HG03469 (cell line): ENCODE measurements at regions not wholly inside any gene's neighbourhood (a gene's known extent, or its start where the extent isn't known, plus 50 kb on each side); places are given as distances from the start of the nearest gene placed in this dataset.

Experiments used
- ATAC-seq: cut with Tn5 transposase; IDR thresholded peaks from one replicate; pipeline ENCODE4 v1.9.1; 2021; ENCODE audit warnings: mild to moderate bottlenecking, moderate library complexity, moderate number of reproducible peaks; ENCODE audit not compliant: unreplicated experiment

DNA sequence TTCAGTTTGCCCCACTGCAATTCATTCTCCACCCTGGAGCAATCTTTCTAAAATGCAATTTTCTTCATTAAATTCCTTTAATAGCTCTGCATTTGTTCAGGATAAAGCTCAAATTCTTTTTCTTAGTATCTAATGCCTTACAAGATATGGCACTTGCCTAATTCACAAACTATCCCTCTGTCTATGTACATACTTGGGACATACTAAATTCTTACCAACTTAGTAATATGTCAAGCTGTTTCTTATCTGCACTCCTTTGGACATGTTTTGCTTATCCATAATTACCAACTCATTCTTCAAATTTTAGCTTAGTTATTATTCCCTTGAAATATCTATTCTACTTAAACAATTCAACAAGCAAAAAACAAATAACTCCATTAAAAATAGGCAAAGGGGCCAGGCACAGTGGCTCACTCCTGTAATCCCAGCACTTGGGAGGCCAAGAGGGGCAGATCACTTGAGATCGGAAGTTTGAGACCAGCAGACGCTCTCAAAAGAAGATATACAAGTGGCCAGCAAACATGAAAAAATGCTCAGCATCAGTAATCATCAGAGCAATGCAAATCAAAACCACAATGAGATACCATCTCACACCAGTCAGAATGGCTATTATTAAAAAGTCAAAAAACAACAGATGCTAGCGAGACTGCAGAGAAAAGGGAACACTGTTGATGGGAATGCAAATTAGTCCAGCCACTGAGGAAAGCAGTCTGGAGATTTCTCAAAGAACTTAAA lies 96.9 kb downstream of the FAM76B start:
- no peak for ATAC-seq

DNA sequence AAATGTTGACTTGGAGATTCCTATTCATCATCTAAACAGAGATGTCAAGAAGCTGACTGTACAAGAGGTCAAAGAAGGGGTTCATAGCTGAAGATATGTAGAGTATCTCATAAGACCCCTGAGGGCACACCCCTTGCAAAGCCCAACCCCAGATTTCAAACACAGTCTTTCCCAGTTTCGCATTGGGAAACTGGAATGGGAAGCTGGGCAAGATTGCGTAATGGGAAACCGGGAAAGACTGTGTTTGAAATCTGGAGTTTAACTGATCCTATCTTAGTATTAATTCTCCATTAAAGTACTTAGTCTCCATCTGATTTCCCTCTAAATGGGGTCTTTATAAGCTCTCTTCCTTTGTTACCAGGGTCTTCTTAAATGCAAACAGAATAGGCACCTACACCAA lies 99.5 kb downstream of the FAM76B start:
- no peak for ATAC-seq

DNA sequence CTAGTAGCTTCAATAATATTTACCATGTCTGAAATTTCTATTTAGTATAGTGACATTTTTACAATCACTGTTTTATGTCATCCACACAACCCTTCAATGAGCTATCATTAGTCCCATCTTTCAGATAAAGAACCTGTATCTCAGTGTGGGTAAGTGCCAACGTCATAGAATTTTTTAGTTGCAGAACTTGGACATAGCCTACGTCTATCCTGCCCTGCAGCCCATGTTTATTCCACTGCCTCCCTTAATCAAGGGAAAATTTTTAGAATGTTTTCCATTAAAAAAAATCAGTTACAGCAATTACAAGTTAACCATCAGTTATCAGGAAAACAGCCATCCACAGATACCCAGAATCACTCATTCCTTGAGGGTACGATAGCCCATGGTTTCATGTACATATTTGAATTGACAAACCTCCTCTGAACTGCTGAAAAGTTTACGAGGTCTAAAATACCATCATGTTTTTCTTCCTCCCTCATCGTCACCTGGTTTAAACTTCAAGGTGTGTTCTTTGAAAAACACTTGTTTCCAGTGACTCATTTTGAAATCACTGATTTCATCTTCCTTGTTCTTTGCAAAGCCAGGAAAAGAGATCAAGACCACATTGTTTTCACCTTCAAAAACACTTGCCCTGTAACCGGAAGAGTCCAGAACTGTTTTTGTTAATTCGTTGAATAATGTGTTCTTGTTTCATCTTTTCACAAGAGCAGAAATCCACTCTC lies 100.9 kb downstream of the FAM76B start:
- ATAC-seq = no peak

DNA sequence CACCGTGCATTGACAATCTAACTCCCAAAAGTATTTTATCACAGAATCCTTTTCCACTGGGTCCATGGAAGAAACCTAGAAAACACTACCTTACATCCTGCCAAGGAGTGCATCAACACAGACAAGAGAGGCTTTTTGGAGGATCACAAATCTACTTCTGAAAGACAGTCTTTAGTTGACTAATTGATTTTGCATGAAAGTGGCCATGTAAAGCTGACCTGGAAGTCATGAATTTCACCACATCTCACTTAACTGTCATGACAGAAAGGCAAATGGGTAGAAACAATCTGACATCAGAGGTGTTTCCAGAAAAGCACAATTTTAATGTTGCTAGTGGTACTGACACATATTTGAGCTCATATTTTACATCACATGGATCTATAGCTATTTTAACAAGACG lies 101.6 kb downstream of the FAM76B start:
- no peak for ATAC-seq

DNA sequence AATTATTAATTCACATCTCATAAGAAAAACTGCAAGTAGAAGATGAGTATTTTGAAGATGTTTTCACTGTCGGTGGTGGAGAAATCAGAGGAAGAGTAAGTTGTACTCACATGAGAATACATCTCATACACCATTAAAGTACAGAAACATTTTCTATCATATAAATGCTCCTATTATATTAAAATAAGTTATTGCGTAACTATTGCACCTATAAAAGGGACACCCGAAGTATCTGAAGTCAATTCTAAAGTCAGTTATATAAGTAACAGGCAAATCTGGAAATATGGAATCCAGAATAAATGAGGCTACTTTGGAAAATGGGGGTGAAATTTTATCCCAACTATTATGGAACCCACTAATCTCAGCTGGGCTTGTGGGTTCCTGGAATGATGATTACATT lies 103.3 kb downstream of the FAM76B start:
- no peak for ATAC-seq

DNA sequence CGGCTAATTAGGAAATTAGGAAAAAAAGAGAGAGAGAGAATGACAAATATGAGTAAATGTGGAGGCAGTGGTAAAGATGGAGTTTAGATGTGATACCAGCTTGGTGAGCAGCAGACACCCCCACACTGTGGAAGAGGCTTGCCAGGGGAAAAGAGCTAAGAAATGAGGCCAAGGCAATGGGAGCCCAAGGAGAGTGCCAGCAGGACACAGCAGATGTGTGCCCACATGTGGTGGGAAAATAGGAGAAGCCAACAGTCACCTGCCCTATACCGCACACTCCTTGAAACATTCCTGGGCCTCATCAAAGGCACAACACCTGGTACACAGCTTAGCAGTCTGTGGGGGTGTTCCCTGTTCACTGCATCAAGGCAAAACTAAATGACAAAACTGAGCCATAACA lies 104.9 kb downstream of the FAM76B start:
- ATAC-seq = no peak

DNA sequence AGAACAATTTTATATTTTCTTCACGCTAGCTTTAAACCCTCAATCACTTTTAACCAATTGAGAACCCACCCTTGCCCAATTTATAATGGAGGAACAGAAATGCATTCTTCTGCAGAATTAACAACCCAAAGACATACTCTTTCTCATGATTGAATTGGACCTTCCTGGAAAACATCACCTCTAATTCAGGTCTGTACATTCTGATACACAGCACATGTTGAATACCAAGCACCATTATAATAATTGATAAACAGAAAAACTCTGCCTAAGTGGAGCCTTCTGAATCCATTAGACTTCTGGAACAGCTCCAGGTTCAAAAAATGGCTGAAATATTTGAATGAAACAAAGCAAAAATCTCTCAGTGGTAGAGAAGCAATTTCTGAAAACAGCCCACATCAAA lies 105.4 kb downstream of the FAM76B start:
- ATAC-seq = no peak

DNA sequence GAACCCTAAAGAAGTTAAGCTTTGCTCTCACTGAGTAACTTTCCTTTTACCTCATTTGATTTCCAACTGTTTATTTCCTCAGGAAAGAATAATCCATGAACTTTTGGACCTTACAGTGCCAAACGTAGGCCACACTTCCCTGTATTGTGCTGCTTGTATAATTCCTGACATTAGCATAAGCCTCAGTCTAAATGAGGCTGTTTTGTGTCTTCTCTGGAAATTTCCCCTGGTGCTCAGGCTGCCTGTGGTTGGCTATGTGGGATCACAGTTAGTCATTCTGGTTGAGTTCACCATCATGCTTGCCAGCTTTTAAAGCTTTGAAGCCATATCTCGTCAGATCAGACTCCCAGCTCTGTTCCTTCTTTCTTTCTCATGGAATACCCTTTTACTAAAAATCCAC lies 107.0 kb downstream of the FAM76B start:
- ATAC-seq = no peak

DNA sequence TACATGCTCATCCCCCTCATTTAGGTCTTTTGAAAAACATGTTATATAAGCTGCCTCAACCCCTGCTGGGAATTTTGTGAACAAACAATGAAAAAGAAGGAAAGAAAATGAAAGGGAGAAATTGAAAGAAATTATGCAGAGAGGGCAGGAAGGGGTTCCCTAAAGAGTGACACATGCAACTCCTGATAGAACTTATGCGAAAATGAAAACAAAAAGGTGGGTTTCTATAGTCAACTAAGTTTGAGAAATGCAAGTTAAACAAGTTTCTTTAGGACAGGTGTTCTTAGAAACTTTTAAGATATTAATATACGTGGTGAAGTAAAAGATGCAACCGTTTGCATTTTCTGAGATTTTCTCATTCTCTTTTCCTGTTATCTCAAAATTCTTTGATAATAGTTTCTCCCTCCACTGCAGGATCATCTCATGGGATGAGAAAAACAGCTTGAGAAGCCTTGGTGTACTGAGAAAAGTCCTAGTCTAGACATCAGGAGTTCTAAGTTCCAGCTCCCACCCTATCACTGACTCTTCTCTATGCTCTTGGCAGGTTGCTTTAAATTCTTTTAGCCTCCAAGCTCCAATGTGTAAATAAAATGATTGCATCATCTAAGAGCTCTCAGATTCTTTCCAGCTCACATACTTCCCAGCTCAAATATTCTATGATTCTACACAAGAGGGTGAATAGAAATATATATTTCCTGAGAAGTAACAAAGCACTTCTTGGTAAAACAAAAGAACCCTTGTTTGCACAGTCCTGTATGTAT lies 109.2 kb downstream of the FAM76B start:
- ATAC-seq = peak; percentile 55

DNA sequence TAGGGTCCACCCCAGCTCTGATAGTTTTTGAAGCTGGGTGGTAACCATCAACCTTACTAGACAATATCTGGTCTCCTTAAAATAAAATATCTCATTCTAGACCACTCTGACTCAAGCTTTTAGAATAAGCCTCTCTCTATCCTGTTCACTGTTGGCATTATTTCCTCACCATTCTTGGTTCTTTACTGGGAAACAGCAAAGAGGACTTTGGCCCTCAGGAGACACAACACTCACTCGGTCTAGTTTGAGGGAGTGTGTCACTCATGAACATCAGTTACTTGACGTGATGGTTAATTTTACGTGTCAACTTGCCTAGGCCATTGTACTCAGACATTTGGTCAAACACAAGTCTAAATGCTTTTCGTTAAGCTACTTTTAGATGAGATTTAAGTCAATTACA lies 110.6 kb downstream of the FAM76B start:
- no peak for ATAC-seq

DNA sequence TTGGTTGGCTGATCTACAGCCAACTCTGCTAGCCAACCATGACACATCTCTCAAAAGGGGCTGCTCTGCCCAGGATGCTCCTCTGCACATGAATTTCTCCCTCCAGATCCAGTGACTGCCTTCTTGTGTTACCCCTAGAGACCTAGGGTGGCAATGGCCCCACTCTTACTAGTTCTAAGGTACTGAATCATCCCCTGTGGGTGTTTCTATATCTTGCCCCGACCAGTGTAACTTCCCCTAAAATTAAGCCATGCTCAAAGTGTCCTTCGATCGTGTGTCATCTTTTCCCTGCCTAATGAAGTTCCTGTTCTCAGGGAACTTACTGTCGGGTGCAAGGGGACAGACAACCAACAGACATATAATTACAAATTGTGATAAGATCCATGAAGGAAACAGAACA lies 113.3 kb downstream of the FAM76B start:
- no peak for ATAC-seq

DNA sequence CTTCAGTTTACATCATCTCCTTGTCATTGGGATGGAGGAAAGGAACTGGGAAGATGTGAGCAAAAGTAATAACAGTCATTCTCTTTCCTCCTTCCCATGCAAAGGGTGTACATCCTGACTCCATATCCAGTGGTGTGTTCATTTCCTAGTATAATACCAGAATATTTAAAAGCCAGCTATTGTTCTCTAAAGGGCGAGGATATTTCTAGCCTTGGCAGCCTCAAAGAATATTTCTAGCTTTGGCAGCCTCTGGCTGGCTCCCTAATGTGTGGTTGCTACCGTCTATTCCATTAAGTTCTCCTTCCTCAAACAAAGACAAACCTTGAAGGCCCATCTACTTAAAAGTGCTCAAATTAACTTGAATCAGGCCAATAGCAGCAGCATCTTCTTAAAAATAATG lies 114.0 kb downstream of the FAM76B start:
- no peak for ATAC-seq

DNA sequence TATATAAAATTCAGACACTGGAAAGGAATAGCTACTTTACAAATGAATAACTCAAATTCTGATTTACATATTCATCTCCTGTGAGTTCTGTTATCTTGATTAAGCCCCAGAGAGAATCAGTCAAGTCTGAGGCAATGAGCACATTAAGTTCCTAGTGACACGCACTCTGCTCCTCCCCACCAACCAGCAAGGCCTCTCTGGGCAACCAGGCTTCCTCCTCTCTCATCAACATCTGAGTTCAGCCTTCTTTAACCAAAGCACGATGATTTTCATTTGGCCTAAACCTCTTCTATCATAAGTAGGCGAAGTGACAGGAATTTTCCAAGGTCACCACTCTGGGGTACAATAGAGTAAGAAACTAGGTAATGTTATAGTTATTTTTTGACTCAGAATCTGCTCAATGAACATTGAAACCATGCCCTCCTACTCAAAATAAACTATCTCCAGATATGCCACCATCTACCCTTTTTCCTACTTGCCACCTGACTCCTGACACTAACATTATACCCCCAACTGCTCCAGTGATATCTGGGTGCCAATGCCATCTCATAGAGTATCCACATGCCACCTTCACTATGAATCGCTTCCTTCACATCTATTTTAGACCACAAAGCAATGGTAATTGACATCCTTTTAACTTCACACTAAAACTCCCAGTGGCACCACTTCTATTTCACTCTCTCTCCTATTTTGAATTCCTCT lies 114.8 kb downstream of the FAM76B start:
- ATAC-seq = no peak

DNA sequence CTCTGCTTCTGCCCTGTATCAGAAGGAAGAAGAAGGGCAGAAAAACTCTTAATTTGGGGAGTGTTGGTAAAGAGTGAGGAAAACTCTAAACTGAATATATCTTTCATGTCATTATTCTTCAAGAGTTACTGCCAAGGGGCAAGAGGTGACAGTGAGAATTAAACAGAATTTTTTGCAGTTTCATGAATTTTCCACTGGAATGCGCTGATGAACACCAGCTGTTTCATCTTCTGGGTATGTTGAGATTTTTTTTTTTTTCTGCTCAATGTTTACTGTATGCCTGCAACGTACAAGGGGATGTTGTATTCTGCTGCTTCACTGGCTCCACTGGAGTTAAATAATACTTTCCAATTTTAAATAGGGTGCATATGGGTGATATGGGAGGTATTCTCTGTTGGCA lies 117.8 kb downstream of the FAM76B start:
- ATAC-seq = no peak

DNA sequence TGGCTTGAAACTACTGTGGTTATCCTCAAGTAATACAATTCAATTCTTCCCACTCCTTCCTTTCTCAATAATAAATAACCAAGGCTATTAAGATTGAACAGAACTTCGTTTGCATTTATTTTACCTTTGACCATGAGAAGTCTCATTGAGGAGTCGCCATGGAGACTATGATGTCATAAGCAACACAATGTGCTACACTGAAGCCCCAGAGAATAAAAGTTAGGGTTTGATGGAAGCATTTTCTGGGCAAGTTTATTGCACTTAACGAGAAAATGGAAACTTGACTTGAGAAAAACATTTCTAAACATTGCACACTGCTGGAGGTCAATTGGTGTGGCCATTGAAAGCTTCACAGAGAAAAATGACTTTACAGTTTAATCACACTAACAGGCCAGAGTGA lies 121.5 kb downstream of the FAM76B start:
- no peak for ATAC-seq

DNA sequence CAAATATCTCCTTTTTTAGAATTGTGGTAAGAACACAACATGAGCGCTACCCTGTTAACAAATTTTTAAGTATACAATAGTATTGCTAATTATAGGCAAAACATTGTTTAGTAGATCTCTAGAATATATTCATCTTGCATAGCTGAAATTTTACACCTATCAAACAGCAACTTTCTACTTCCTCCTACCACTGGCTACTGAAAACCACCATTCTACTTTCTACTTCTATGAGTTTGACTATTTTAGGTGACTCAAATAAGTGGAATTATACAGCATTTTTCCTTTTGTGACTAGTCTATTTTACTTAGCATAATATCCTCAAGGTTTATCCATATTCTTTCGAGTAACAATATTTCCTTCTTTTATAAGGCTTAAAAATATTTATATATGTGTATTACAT lies 128.4 kb downstream of the FAM76B start:
- no peak for ATAC-seq

DNA sequence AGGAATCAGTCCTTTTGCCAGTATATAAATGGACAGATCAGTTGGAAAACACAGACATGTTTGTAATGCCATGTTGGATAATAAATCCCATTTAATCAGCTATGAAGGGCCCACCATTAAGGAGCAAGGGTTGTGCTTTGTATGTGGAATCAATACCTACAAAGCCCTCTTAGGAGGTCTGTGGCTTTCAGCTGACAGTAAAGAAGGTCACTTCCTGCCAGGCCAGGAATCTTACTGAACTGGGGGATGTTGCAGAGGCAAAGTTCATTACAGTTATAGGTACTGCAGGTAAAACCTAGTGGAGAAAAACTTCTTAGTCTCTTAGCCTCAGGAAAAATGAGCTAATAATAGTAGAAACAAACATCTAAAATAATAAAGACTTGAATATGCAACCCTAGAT lies 129.5 kb downstream of the FAM76B start:
- no peak for ATAC-seq

DNA sequence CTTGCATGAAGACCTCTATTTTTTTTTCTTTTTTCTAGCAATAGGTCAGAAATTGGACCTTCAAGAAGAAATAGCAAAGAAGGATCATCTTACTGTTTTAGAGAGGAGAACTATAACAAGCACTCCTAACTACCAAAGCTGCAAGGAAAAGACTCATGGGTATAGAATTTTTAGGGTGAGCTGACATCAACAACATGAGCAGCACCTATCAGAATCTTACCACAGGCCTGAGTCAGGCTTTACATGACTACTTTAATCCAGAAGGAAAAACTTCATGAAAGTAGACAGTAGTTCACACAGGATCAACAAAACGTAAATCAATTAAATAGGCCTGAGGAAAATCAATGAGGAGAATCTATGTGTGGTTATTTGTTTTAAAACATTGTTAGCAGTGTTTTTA lies 130.5 kb downstream of the FAM76B start:
- ATAC-seq = no peak

DNA sequence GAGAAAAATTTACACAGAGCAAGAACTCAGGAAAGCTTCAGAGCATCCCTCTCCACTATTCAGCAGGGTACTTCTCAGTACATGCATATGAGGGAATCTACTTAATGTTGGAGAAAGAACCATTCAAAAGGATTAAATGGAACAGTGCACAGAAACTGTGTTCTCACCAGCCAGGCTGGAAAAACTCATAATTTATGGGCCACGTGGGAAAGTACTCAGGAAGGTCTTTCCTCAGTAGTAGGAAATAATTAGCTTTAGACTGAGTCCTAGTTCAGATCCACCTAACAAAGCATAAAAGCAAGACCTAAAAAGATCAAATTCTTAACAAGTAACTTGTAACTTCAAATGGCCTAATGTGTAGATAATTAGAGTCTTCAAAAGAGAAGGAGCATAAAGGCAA lies 134.0 kb downstream of the FAM76B start:
- ATAC-seq = no peak

DNA sequence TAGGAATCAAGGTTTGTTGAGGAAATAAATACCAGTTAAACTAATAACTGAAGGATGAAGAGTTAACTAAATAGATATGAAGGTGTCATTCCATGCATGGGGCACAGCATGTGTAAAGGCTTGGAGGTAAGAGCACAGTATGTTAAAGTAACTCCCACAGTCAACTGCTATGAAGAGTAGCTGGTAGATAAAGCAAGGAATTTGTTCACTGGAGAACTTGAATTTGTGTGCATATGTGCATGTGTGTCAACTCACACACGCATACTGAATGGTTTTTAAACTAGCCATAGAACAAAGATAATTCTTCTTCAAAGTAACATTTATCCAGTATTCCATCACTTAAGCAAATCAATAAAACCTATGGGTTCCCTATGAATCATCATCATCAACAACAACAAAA lies 135.9 kb downstream of the FAM76B start:
- no peak for ATAC-seq

DNA sequence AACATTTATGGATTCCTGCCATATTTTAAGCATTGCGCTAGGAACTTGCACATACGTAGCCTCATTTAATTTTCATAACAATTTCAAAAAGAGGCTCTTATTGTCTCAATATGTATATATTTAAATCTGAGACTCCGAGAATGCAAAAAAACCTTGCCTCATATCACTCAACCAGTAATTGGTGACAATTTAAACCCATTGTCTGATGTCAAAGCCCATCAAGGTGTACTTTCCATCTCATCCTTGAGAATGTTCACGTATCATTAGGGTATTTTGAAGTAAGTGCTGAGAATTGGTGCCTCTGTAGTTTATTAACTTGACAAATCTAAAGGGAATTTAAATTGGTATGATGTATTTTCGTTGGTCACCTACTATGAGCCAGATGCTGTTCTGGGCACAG lies 136.5 kb downstream of the FAM76B start:
- ATAC-seq = no peak
